OCI-LY7 (cell line): ENCODE measurements at regions not wholly inside any gene's neighbourhood (a gene's known extent, or its start where the extent isn't known, plus 50 kb on each side); places are given as distances from the start of the nearest gene placed in this dataset.

Experiments
- BruUV-seq: library from RNA; stranded (reverse); fragments of 400-500 nt; replicated peaks from 2 replicates; lab custom pipeline; 2021; lab: Mats Ljungman, UMichigan
- CTCF ChIA-PET: fragments of 300-600 bp; sonication (Branson Sonifier 250); formaldehyde crosslinking; loops from one replicate; lab custom pipeline; 2022; ENCODE audit warnings: antibody characterized with exemption; ENCODE audit not compliant: unreplicated experiment; lab: Charles Lee
- POLR2A ChIA-PET: fragments of 300-600 bp; sonication (Branson Sonifier 250); formaldehyde crosslinking; loops from one replicate; lab custom pipeline; 2022; ENCODE audit warnings: antibody characterized with exemption; lab: Charles Lee
- DNase-seq: peaks from one replicate; pipeline ENCODE4 v3.0.0-alpha.2; 2015; ENCODE audit warnings: low spot score
- H2AFZ ChIP-seq: fragments of 200-600 bp; sonication (generic), shearing (Covaris generic); 2 replicates; pipeline ENCODE4 v1.6.1; 2014; ENCODE audit warnings: mild to moderate bottlenecking, antibody characterized with exemption, low read length, moderate library complexity
- H3K27ac ChIP-seq: fragments of 200-600 bp; sonication (generic); 2 replicates; pipeline ENCODE4 v1.5.1; 2014; ENCODE audit warnings: mixed run types, low read depth, mild to moderate bottlenecking, moderate library complexity, low read length, inconsistent platforms; ENCODE audit not compliant: poor library complexity, severe bottlenecking
- H3K36me3 ChIP-seq: fragments of 200-600 bp; sonication (generic); 2 replicates; pipeline ENCODE4 v1.6.1; 2014; ENCODE audit warnings: mild to moderate bottlenecking, antibody characterized with exemption, low read length, moderate library complexity, mixed read lengths; ENCODE audit not compliant: insufficient read depth
- H3K4me1 ChIP-seq: fragments of 200-600 bp; sonication (generic); 2 replicates; pipeline ENCODE4 v1.5.1; 2014; ENCODE audit warnings: mild to moderate bottlenecking, low read length; ENCODE audit not compliant: insufficient read depth, poor library complexity, severe bottlenecking
- H3K4me2 ChIP-seq: fragments of 200-600 bp; sonication (generic); 2 replicates; pipeline ENCODE4 v1.6.1; 2014; ENCODE audit warnings: mild to moderate bottlenecking, low read length
- H3K4me3 ChIP-seq: fragments of 200-600 bp; sonication (generic); 2 replicates; pipeline ENCODE4 v1.5.1; 2014; ENCODE audit warnings: mild to moderate bottlenecking, low read depth, low read length; ENCODE audit not compliant: poor library complexity, severe bottlenecking
- H3K79me2 ChIP-seq: fragments of 200-600 bp; sonication (generic); 2 replicates; pipeline ENCODE4 v1.6.1; 2016; ENCODE audit warnings: low read depth, mild to moderate bottlenecking, low read length, moderate library complexity, mixed read lengths; ENCODE audit not compliant: insufficient read depth
- H3K9me2 ChIP-seq: fragments of 200-600 bp; sonication (generic); 2 replicates; pipeline ENCODE4 v1.6.1; 2016; ENCODE audit warnings: mild to moderate bottlenecking, low read length, mixed read lengths; ENCODE audit not compliant: insufficient read depth
- H3K9me3 ChIP-seq: fragments of 200-600 bp; sonication (generic); 2 replicates; pipeline ENCODE4 v1.6.1; 2014; ENCODE audit warnings: mild to moderate bottlenecking, mixed run types, low read length, mixed read lengths
- H4K20me1 ChIP-seq: fragments of 200-600 bp; sonication (generic); 2 replicates; pipeline ENCODE4 v1.6.1; 2014; ENCODE audit warnings: mild to moderate bottlenecking, antibody characterized with exemption, low read length, moderate library complexity, mixed read lengths; ENCODE audit not compliant: insufficient read depth
- CTCF ChIP-seq: fragments of 200-600 bp; sonication (generic); conservative IDR thresholded peaks from 2 replicates; pipeline ENCODE4 v1.5.1; 2014; ENCODE audit warnings: mild to moderate bottlenecking, antibody characterized with exemption, low read length, moderate library complexity, mixed read lengths
- EZH2phosphoT487 ChIP-seq: fragments of 200-600 bp; sonication (generic); IDR thresholded peaks from 2 replicates; pipeline ENCODE4 v1.6.1; 2018; ENCODE audit warnings: low read depth, borderline replicate concordance, mild to moderate bottlenecking, mixed run types, antibody characterized with exemption, low read length, moderate library complexity, mixed read lengths
- intact Hi-C: fragments of 100-400 bp; cut with micrococcal nuclease; formaldehyde crosslinking; loops from one replicate; pipeline ENCODE4 v1.10.0; 2022; ENCODE audit not compliant: unreplicated experiment

GRCh38 chr4:159547645-159548308 lies 444.9 kb downstream of the RAPGEF2 start:
- Histone ChIP-seq H3K79me2 (no peaks in the 10 kb centered on the region), H3K4me3 (no peak overlapping the region), H4K20me1 (no peaks in the 10 kb centered on the region), H3K36me3 (no peaks in the 10 kb centered on the region), H3K4me2 (no peak overlapping the region), H3K9me3 (no peaks in the 10 kb centered on the region), H3K4me1 (no peaks in the 10 kb centered on the region), H3K27ac (no peak overlapping the region), H3K9me2 (no peaks in the 10 kb centered on the region), H2AFZ (no peak overlapping the region)
- POLR2A ChIA-PET = interaction anchor here (0.5 to 1.3 kb wide), 2 partner anchors 11 to 38 kb away, joined by 3 to 4 read pairs; no protein-coding TSS in a partner anchor
- TF ChIP-seq CTCF = no peak
- TF ChIP-seq EZH2phosphoT487 = no peak
- no TSS peak for BruUV-seq
- CTCF ChIA-PET = no interaction called here
- intact Hi-C loops = no loop called here
- DNase-seq = no peak

GRCh38 chr4:159549098-159549518 lies 446.2 kb downstream of the RAPGEF2 start:
- no peaks in the 10 kb centered on the region for H4K20me1 ChIP-seq
- POLR2A ChIA-PET = no interaction called here
- no peak overlapping the region for H3K4me2 ChIP-seq
- intact Hi-C loops = no loop called here
- no peak overlapping the region for H3K27ac ChIP-seq
- no peak for TF ChIP-seq CTCF
- no TSS peak for BruUV-seq
- CTCF ChIA-PET = no interaction called here
- H2AFZ ChIP-seq = no peak overlapping the region
- no peak for DNase-seq
- no peaks in the 10 kb centered on the region for H3K36me3 ChIP-seq
- H3K9me3 ChIP-seq = no peaks in the 10 kb centered on the region
- no peaks in the 10 kb centered on the region for H3K9me2 ChIP-seq
- H3K4me1 ChIP-seq = no peaks in the 10 kb centered on the region
- no peaks in the 10 kb centered on the region for H3K79me2 ChIP-seq
- no peak overlapping the region for H3K4me3 ChIP-seq

- no peak overlapping the region for H3K27ac ChIP-seq
- intact Hi-C loops = no loop called here
- no TSS peak for BruUV-seq
- no peak overlapping the region for H3K4me2 ChIP-seq
- H4K20me1 ChIP-seq = no peaks in the 10 kb centered on the region
- no peak for TF ChIP-seq CTCF
- no peak for TF ChIP-seq EZH2phosphoT487
- ChIA-PET POLR2A (no interaction called here), CTCF (no interaction called here)
- DNase-seq = no peak
- H3K4me3 ChIP-seq = no peak overlapping the region
- no peak overlapping the region for H2AFZ ChIP-seq
- no peaks in the 10 kb centered on the region for H3K9me2 ChIP-seq
- H3K9me3 ChIP-seq = no peaks in the 10 kb centered on the region
- no peaks in the 10 kb centered on the region for H3K36me3 ChIP-seq
- no peaks in the 10 kb centered on the region for H3K4me1 ChIP-seq
- H3K79me2 ChIP-seq = no peaks in the 10 kb centered on the region
These were observed 448.4 kb downstream of the RAPGEF2 start for GRCh38 chr4:159551281-159551680.
